ENCODE measurements at regions not wholly inside any gene's neighbourhood (a gene's known extent, or its start where the extent isn't known, plus 50 kb on each side); places are given as distances from the start of the nearest gene placed in this dataset.
"Not testable (repeated sequence)": the region's sequence is repeated elsewhere in the genome, so short reads cannot be mapped to it uniquely, and the experiment has no call there.

DNA sequence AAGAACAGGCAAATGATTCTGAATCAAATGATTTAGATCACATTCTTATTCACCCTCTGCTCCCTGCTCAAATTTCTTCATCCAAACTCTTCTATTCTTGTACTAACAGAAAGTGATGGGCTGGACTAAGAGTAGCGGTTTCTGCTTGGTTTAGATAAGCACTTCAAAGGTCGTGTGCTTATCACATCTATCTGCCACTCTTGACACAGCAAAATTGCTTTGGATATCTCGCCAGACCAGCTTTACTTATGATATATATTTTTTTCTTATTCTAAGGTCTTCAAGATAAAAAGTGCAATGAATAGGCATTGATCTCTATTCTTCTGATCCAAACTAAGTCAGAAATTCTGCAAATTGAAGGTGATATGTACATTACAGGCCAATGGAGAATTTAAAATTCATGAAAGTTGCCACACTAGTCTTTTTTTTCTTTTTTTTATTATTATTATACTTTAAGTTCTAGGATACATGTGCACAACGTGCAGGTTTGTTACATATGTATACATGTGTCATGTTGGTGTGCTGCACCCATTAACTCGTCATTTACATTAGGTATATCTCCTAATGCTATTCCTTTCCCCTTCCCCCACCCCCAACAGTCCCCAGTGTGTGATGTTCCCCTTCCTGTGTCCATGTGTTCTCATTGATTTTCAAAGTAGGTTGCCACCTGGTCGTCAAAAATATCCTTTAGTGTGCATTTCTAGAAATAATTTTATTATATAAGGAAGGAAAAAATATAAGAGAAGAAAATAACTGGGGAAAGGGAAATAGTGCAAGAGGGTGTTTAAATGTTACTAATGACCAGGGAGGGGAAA is 1941.0 kb upstream of the RAG2 start:
- Histone ChIP-seq H3K36me3 (no peaks in the 10 kb centered on the region), H3K27me3 (no peaks in the 10 kb centered on the region), H3K9me3 (no peaks in the 10 kb centered on the region), H3K4me1 (ENCODE audit: insufficient read depth) (no peaks in the 10 kb centered on the region), H3K4me3 (no peak overlapping the region), H3K27ac (no peak overlapping the region)
- intact Hi-C loops (cut with DNase I), result no loop called here
- DNase-seq, result no peak
- TF ChIP-seq EP300 (IDR thresholded peaks at IDR 0.05) (no peak), POLR2A (IDR thresholded peaks at IDR 0.05) (no peak)
- TF ChIP-seq, protein P1, sequence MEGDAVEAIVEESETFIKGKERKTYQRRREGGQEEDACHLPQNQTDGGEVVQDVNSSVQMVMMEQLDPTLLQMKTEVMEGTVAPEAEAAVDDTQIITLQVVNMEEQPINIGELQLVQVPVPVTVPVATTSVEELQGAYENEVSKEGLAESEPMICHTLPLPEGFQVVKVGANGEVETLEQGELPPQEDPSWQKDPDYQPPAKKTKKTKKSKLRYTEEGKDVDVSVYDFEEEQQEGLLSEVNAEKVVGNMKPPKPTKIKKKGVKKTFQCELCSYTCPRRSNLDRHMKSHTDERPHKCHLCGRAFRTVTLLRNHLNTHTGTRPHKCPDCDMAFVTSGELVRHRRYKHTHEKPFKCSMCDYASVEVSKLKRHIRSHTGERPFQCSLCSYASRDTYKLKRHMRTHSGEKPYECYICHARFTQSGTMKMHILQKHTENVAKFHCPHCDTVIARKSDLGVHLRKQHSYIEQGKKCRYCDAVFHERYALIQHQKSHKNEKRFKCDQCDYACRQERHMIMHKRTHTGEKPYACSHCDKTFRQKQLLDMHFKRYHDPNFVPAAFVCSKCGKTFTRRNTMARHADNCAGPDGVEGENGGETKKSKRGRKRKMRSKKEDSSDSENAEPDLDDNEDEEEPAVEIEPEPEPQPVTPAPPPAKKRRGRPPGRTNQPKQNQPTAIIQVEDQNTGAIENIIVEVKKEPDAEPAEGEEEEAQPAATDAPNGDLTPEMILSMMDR (IDR thresholded peaks at IDR 0.05), result no peak
- 69 to 78% (median 73%) methylated on average over 6 of the region's 6 CpGs for WGBS, 3 donors

DNA sequence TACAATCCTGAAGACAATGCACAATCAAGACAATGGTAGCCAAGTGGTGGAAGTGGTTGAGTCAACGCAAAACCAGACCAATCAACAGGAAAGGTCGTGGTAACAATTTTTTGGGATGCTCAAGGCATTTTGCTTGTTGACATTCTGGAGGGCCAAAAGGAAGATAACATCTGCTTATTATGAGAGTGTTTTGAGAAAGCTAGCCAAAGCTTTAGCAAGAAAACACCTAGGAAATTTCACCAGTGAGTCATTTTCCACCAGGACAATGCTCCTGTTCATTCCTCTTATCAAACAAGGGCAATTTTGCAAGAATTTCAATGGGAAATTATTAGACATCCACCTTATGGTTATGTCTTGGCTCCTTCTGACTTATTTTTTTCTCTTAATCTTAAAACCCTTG is 1932.2 kb upstream of the RAG2 start:
- no peak overlapping the region for H3K27ac ChIP-seq
- intact Hi-C loops (cut with DNase I), result no loop called here
- no peaks in the 10 kb centered on the region for H3K27me3 ChIP-seq
- no peak overlapping the region for H3K4me3 ChIP-seq
- no peaks in the 10 kb centered on the region for H3K4me1 ChIP-seq (ENCODE audit: insufficient read depth)
- no peaks in the 10 kb centered on the region for H3K9me3 ChIP-seq
- DNase-seq, result no peak
- WGBS, 3 donors, result 77 to 86% (median 81%) methylated on average over 2 of the region's 2 CpGs
- no peaks in the 10 kb centered on the region for H3K36me3 ChIP-seq
- no peak for TF ChIP-seq EP300 (IDR thresholded peaks at IDR 0.05)
- TF ChIP-seq POLR2A (IDR thresholded peaks at IDR 0.05), result no peak
- TF ChIP-seq, protein P1 (IDR thresholded peaks at IDR 0.05), result no peak

DNA sequence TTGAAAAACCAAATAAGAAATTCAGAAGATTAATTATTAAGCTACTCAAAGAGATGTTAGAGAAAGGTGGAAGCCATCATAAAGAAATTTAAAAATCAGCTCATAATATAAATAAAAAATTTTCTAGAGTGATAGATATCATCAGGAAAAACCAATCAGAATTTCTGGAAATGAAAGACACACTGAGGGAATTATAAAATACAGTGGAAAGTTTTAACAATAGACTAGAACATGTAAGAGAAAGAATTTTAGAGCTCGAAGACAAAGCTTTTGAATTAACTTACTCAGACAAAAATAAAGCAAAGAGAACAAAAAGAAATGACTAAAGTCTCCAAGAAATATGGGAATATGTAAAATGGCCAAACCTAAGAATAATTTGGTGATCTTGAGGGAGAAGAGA is 1926.9 kb upstream of the RAG2 start:
- TF ChIP-seq, protein P1 (IDR thresholded peaks at IDR 0.05), result no peak
- TF ChIP-seq EP300 (IDR thresholded peaks at IDR 0.05) (no peak), POLR2A (IDR thresholded peaks at IDR 0.05) (no peak)
- 84 to 89% (median 89%) methylated on average over 1 of the region's 1 CpG for WGBS, 3 donors
- Histone ChIP-seq H3K27me3 (no peaks in the 10 kb centered on the region), H3K4me3 (no peak overlapping the region), H3K9me3 (no peaks in the 10 kb centered on the region), H3K36me3 (no peaks in the 10 kb centered on the region), H3K4me1 (ENCODE audit: insufficient read depth) (no peaks in the 10 kb centered on the region), H3K27ac (no peak overlapping the region)
- intact Hi-C loops (cut with DNase I), result no loop called here
- no peak for DNase-seq

DNA sequence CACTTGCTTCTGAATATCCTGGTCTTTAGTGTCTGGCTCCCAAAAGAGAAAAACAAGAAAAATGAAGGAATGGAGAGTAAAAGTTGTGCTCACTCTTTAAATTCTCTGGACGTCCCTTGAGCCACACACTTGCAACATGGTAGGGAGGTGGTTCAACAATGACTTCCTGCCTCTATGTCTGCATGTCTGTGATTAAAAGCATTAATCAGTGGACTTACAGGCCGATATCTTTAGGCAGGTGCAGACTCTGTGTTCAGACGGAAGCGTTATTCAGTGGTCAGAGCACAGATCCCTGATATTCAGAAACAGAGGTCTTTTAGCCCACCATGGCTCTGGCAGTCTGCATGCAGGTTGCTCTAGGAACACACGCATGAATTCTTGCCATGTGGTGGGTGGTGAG is 1920.0 kb upstream of the RAG2 start:
- Histone ChIP-seq H3K27me3 (no peaks in the 10 kb centered on the region), H3K9me3 (no peaks in the 10 kb centered on the region), H3K4me3 (no peak overlapping the region), H3K27ac (no peak overlapping the region), H3K36me3 (no peaks in the 10 kb centered on the region), H3K4me1 (ENCODE audit: insufficient read depth) (no peaks in the 10 kb centered on the region)
- DNase-seq, result no peak
- intact Hi-C loops (cut with DNase I), result no loop called here
- TF ChIP-seq POLR2A (IDR thresholded peaks at IDR 0.05), result no peak
- TF ChIP-seq, protein P1 (IDR thresholded peaks at IDR 0.05), result no peak
- 89 to 94% (median 92%) methylated on average over 5 of the region's 5 CpGs for WGBS, 3 donors

DNA sequence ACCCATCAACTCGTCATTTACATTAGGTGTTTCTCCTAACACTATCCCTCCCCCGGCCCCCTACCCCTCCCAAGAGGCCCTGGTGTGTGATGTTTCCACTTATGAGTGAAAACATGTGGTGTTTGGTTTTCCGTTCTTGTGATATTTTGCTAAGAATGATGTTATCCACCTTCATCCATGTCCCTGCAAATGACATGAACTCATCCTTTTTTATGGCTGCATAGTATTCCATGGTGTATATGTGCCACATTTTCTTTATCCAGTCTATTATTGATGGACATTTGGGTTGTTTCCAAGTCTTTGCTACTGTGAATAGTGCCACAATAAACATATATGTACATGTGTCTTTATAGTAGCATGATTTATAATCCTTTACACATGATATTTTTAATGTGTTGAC is 1914.8 kb upstream of the RAG2 start:
- WGBS, 3 donors, result 84 to 86% (median 86%) methylated on average over 3 of the region's 3 CpGs
- not testable (repeated sequence) for H3K27ac ChIP-seq, H3K36me3 ChIP-seq

More for the DNA sequence above, 1914.8 kb upstream of the RAG2 start:
- H3K9me3 ChIP-seq; H3K4me1 ChIP-seq (ENCODE audit: insufficient read depth); intact Hi-C loops (cut with DNase I); H3K27me3 ChIP-seq; DNase-seq; H3K4me3 ChIP-seq: not testable (repeated sequence)

All from ovary (tissue), 7 donors.